ENCODE measurements at regions not wholly inside any gene's neighbourhood (a gene's known extent, or its start where the extent isn't known, plus 50 kb on each side); places are given as distances from the start of the nearest gene placed in this dataset.

DNA sequence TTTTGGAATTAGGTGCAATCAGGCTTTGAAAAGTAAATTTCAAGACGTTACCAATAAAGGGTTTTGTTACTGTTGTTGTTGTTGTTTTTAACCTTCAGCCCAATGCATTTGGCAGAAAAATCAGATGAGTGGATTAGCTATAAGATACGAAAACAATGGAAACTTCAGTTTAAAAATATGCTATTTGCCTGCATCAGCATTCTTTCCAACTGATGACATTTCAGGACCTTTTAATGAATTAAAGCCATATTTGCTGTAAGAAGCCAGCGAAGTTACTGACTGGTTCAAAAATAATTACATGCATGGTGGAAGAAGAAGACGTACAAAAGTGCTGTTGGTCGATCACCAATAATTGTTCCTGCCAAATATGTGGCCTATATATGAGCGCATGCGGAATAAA lies 639.3 kb upstream of the SOX11 start:
- H3K36me3 ChIP-seq = no peaks in the 10 kb centered on the region

DNA sequence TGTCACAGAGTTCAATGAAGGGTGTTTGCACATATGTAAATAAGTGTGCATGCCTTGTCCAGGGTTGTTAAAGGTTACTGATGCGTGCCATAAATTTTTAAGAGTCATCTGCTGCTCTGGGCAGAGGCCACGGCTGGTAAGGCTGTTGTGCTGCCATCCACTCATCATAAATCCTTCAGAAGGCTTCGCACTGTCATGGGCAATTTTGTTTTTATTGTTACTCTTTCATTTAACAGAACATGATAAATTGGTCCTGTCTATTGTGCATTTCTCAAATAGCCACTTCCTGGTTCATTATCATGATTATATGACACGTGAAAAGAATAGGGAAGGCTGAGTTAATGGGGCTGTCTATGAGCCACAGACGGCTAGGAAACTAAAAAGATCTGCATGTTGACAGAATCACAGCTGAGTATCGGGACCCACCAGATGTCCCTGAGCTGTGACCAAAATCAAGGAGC lies 634.3 kb upstream of the SOX11 start:
- no peak overlapping the region for H3K4me3 ChIP-seq
- H3K36me3 ChIP-seq = no peaks in the 10 kb centered on the region
- 0 out of 2 replicates have a peak, but pooled peaks cover 10% of the 10 kb centered on the region for H3K9me3 ChIP-seq (replicated peaks)
- no peaks in the 10 kb centered on the region for H3K27me3 ChIP-seq (replicated peaks)
- no peak overlapping the region for H3K27ac ChIP-seq
- H3K4me1 ChIP-seq (replicated peaks) = no peaks in the 10 kb centered on the region
- no peak for DNase-seq (ENCODE audit: low read depth in 1 of 2, low spot score in 2 of 2)

More for the DNA sequence above, 639.3 kb upstream of the SOX11 start:
- peaks cover 5% of the 10 kb centered on the region; the same call in 1 of the 2 replicates for H3K9me3 ChIP-seq (replicated peaks)
- no peaks in the 10 kb centered on the region for H3K27me3 ChIP-seq (replicated peaks)
- DNase-seq (ENCODE audit: low read depth in 1 of 2, low spot score in 2 of 2) = no peak
- no peak overlapping the region for H3K27ac ChIP-seq
- H3K4me1 ChIP-seq (replicated peaks) = no peaks in the 10 kb centered on the region
- no peak overlapping the region for H3K4me3 ChIP-seq

DNA sequence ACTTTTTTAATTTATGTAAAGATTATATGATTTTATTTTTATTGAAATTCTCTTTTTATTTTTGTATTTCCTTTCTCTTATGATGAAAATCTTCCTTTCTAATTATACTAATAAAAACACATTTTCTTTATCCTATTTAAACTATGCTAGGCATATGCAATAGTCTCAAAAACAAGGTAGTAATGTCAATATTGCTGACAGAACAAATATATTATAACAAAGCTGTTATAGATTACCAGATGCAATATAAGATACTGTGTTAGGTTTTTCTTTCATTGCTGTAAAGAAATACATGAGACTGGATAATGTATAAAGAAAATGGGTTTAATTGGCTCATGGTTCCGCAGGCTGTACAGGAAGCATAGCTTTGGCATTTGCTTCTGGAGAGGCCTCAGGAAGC lies 631.2 kb upstream of the SOX11 start:
- DNase-seq (ENCODE audit: low read depth in 1 of 2, low spot score in 2 of 2) = no peak
- Histone ChIP-seq H3K9me3 (replicated peaks) (0 out of 2 replicates have a peak, but pooled peaks cover 10% of the 10 kb centered on the region), H3K4me1 (replicated peaks) (no peaks in the 10 kb centered on the region), H3K4me3 (no peak overlapping the region), H3K36me3 (no peaks in the 10 kb centered on the region), H3K27ac (no peak overlapping the region), H3K27me3 (replicated peaks) (no peaks in the 10 kb centered on the region)

DNA sequence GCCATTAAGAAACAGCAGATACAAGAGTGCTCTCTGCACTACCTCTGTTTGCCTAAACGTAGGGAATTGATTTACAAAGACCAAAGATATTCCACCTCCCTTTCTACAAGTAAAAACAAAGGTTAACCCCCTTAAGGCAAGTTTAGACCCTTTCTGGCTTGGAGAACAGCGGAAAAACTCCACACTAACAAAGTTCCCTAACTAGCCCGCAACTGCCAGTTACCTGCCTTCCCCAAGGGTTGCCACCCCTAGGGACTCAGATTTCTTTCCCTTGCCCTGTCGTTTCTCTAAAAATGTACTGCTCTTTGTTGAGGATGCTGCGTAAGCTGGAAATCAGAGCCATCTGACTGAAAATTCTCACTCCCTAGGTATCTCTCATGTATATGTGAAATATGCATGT lies 627.5 kb upstream of the SOX11 start:
- H3K27ac ChIP-seq = no peak overlapping the region
- H3K27me3 ChIP-seq (replicated peaks) = no peaks in the 10 kb centered on the region
- no peak for DNase-seq (ENCODE audit: low read depth in 1 of 2, low spot score in 2 of 2)

DNA sequence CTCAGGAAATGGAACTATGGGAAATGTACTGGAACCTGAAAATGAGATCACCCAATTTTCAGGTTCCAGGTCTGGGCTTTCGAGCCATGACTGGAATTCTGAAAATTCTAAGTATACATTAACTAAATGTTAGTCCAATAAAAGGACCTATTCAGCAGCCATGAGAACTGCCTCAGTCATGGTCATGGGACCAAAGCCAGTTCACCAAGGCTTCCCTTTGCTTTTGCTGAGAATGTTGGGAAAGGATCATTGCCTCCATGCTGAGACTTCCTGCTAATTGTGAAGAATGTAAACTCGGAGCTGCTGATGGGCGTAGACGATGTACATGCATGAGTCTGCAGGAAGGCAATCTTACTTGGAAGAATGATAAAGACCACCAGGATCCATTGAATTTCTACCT lies 624.4 kb upstream of the SOX11 start:
- Histone ChIP-seq H3K4me1 (replicated peaks) (no peaks in the 10 kb centered on the region), H3K9me3 (replicated peaks) (peaks cover 8% of the 10 kb centered on the region; the same call in 1 of the 2 replicates), H3K27me3 (replicated peaks) (no peaks in the 10 kb centered on the region), H3K36me3 (no peaks in the 10 kb centered on the region), H3K27ac (no peak overlapping the region), H3K4me3 (no peak overlapping the region)
- no peak for DNase-seq (ENCODE audit: low read depth in 1 of 2, low spot score in 2 of 2)

More for the DNA sequence above, 627.5 kb upstream of the SOX11 start:
- H3K4me1 ChIP-seq (replicated peaks) = no peaks in the 10 kb centered on the region
- 0 out of 2 replicates have a peak, but pooled peaks cover 8% of the 10 kb centered on the region for H3K9me3 ChIP-seq (replicated peaks)
- H3K4me3 ChIP-seq = no peak overlapping the region
- H3K36me3 ChIP-seq = no peaks in the 10 kb centered on the region

DNA sequence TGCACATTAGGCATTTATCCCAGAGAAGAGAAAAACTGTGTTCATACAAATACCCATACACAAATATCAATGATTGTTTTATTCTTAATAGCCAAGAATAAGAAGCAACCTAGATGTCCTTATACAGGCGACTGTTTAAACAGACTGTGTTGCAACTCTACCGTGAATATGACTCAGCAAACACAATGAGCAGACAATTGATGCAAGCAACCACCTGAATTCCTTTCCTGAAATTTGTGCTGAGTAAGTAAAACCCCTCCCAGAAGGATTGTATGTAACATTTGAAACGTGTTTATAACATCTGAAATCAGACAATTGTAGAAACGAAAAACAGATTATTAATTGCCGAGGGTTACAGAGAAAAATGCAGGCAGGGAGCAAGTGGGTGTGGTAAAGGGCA lies 621.9 kb upstream of the SOX11 start:
- H3K9me3 ChIP-seq (replicated peaks) = peaks cover 8% of the 10 kb centered on the region; the same call in 1 of the 2 replicates
- no peak overlapping the region for H3K27ac ChIP-seq
- H3K36me3 ChIP-seq = no peaks in the 10 kb centered on the region
- no peaks in the 10 kb centered on the region for H3K4me1 ChIP-seq (replicated peaks)
- H3K4me3 ChIP-seq = no peak overlapping the region
- DNase-seq (ENCODE audit: low read depth in 1 of 2, low spot score in 2 of 2) = no peak
- H3K27me3 ChIP-seq (replicated peaks) = no peaks in the 10 kb centered on the region

DNA sequence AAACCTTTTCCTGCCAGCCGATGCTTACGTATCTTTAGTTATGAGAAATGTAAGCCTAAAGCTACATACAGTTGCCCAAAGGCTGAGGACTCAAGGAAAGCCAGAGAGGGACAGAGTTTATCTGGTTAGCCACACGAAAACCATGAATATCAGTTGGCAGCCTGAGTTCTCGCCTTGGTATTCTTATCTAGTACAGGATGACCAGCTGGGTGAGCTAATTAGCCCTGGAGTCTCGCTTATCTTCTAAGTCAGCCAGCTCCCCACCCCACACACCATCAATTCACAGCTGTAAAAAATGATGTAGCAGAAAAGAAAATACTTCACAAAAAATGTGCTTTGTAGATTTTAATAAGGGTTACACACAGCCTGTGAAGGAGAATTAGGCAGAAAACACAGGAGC lies 617.5 kb upstream of the SOX11 start:
- Histone ChIP-seq H3K36me3 (no peaks in the 10 kb centered on the region), H3K27ac (no peak overlapping the region), H3K4me3 (no peak overlapping the region), H3K4me1 (replicated peaks) (no peaks in the 10 kb centered on the region), H3K27me3 (replicated peaks) (no peaks in the 10 kb centered on the region), H3K9me3 (replicated peaks) (peaks cover 7% of the 10 kb centered on the region; the same call in 1 of the 2 replicates)
- DNase-seq (ENCODE audit: low read depth in 1 of 2, low spot score in 2 of 2) = no peak

DNA sequence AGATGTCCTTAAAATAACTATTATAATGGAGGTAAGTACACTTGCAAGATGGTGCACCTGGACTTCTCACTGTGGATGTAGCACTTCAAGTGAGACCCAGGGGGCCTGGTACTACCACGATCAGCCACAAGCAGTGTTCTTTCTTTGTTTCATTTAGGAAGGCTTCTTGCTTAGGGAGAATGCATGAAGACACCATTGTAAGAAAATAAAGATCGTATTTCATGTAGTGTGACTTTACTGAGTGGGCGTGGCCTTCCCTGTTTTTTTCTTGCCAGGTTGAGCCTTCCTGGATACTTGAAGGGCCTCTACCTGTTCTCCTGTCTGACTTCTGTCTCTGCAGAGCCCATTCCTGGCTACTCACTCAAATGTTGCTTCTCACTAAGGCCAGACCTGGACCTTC lies 615.6 kb upstream of the SOX11 start:
- H3K9me3 ChIP-seq (replicated peaks) = peaks cover 7% of the 10 kb centered on the region; the same call in 1 of the 2 replicates
- H3K27ac ChIP-seq = no peak overlapping the region
- no peak overlapping the region for H3K4me3 ChIP-seq
- no peak for DNase-seq (ENCODE audit: low read depth in 1 of 2, low spot score in 2 of 2)
- H3K27me3 ChIP-seq (replicated peaks) = no peaks in the 10 kb centered on the region
- no peaks in the 10 kb centered on the region for H3K4me1 ChIP-seq (replicated peaks)
- H3K36me3 ChIP-seq = no peaks in the 10 kb centered on the region

DNA sequence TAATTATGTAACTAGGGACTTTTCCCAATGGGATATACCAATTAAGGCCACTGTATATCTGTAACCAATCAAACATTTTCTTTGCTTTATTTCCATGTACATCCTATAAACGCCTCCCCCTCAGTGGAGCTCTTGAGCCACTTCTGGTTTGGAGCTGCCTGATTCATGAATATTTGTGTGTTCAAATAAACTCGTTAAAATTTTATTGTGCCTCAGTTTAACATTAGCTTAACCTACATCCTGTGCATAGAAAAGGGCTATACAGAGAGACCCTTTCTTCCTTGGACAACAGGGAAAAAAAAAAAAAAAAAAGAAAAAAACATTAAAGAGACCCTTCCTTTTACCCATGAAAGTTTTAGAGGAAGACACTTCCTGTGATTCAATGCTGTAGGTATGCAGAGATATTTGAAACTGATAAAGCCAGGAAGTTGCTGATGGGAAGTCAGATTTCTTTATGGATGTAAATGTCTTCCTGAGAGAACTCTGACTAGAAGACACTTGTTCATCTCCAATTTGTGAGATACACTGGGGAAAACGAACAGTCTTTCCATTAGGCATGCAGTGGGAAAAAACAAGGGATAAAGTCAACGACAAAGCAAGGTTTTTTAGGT lies 614.6 kb upstream of the SOX11 start:
- H3K4me3 ChIP-seq = no peak overlapping the region
- H3K27ac ChIP-seq = no peak overlapping the region
- H3K4me1 ChIP-seq (replicated peaks) = no peaks in the 10 kb centered on the region
- no peaks in the 10 kb centered on the region for H3K27me3 ChIP-seq (replicated peaks)
- no peak for DNase-seq (ENCODE audit: low read depth in 1 of 2, low spot score in 2 of 2)
- H3K36me3 ChIP-seq = no peaks in the 10 kb centered on the region
- H3K9me3 ChIP-seq (replicated peaks) = 0 out of 2 replicates have a peak, but pooled peaks cover 3% of the 10 kb centered on the region

DNA sequence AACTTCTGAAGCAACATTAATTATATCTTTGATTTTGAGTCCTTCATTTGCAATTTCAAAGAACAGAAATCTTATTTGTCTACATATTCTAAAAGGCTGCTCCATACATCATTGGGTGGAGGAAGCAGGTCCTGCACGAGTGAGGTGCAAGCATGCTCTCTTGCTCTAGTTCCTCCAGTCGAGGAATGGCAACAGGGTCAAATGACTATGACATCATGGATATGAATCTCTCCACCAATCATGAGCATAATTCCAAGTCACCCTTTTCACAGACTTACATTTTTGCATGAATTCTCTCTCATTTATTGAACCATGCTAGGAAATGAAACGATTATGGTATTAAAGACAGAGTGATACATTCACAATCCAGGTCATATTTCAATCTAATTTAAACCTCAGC lies 608.8 kb upstream of the SOX11 start:
- no peaks in the 10 kb centered on the region for H3K36me3 ChIP-seq
- no peak overlapping the region for H3K27ac ChIP-seq
- no peak for DNase-seq (ENCODE audit: low read depth in 1 of 2, low spot score in 2 of 2)
- H3K4me1 ChIP-seq (replicated peaks) = no peaks in the 10 kb centered on the region
- H3K27me3 ChIP-seq (replicated peaks) = no peaks in the 10 kb centered on the region
- 0 out of 2 replicates have a peak, but pooled peaks cover 3% of the 10 kb centered on the region for H3K9me3 ChIP-seq (replicated peaks)
- H3K4me3 ChIP-seq = no peak overlapping the region

DNA sequence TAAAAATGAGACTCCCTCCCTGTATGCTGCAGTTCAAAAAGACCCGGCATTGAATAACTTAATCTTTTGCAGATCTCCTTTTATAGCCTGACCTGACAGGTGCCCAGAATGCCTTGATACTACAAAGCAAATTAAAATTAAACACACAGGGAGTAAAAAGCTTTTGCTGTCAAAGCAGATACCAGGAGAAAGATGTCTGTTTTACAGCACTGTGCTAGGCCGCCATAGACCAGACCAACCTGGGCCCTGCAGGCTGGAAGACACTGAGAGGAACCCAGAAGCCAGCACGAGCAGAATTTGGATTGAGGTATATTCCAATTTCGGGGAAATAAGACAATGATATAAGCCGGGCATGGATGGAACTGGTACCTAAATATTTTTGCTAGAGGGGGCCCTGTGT lies 602.8 kb upstream of the SOX11 start:
- H3K27ac ChIP-seq = no peak overlapping the region
- H3K4me3 ChIP-seq = no peak overlapping the region
- no peaks in the 10 kb centered on the region for H3K36me3 ChIP-seq
- H3K4me1 ChIP-seq (replicated peaks) = no peaks in the 10 kb centered on the region
- DNase-seq (ENCODE audit: low read depth in 1 of 2, low spot score in 2 of 2) = no peak
- no peaks in the 10 kb centered on the region for H3K27me3 ChIP-seq (replicated peaks)
- no peaks in the 10 kb centered on the region; the same call in 1 of the 2 replicates for H3K9me3 ChIP-seq (replicated peaks)

DNA sequence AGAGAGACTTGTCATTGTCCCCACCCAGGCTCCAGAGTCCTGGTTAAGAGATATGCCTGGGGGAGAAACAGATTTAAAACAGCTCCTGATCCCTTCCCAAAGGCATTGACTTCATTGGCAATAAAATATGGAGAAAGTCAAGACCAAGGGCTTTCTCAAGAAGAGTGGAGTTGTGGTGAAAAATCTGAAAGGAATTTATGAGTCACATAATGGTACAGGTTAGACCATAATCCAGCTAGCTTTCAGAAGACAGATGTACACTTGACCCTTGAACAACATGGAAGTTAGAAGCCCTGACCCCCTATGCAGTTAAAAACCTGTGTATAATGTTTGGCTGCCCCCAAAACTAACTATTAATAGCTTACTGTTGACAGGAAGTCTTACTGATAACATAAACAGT lies 599.1 kb upstream of the SOX11 start:
- Histone ChIP-seq H3K4me1 (replicated peaks) (no peaks in the 10 kb centered on the region), H3K4me3 (no peak overlapping the region), H3K27me3 (replicated peaks) (no peaks in the 10 kb centered on the region), H3K27ac (no peak overlapping the region), H3K36me3 (no peaks in the 10 kb centered on the region), H3K9me3 (replicated peaks) (peaks cover 3% of the 10 kb centered on the region)
- DNase-seq (ENCODE audit: low read depth in 1 of 2, low spot score in 2 of 2) = no peak

DNA sequence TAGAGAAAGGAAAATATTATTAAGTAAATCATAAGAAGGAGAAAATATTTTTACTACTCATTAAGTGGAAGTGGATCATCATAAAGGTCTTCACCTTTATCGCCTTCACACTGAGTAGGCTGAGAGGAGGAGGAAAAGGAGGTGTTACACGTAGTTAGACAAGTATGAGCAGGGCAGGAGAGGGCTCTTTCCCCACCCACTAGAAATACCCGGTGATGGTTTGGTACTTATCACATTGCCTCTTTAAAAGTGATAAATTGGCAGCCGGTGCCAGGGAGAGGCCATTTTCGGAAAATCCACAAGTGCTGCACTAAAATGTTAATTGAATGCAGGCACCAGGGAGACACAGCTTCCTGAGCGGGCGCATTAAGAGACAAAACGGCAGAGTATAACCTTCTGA lies 598.7 kb upstream of the SOX11 start:
- Histone ChIP-seq H3K36me3 (no peaks in the 10 kb centered on the region), H3K27ac (no peak overlapping the region), H3K27me3 (replicated peaks) (no peaks in the 10 kb centered on the region), H3K4me3 (no peak overlapping the region), H3K9me3 (replicated peaks) (peaks cover 3% of the 10 kb centered on the region), H3K4me1 (replicated peaks) (no peaks in the 10 kb centered on the region)
- DNase-seq (ENCODE audit: low read depth in 1 of 2, low spot score in 2 of 2) = no peak

DNA sequence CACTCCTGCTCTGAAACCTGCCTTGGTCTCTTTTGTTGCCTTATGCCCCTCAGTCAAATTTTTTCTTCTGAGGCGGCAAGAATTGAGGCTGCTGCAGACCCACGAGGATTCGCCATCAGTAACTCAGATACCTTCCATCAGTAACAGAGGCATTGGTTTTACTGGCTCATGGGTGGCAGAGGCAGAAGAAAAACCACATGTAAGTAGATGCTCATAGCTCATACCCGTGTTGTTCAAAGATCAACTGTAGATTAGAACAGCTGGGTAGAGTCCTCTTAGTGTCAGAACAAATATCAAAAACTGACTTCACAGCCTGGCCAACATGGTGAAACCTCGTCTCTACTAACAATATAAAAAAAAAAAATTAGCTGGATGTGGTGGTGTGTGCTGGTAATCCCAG lies 598.0 kb upstream of the SOX11 start:
- peaks cover 3% of the 10 kb centered on the region for H3K9me3 ChIP-seq (replicated peaks)
- DNase-seq (ENCODE audit: low read depth in 1 of 2, low spot score in 2 of 2) = no peak

DNA sequence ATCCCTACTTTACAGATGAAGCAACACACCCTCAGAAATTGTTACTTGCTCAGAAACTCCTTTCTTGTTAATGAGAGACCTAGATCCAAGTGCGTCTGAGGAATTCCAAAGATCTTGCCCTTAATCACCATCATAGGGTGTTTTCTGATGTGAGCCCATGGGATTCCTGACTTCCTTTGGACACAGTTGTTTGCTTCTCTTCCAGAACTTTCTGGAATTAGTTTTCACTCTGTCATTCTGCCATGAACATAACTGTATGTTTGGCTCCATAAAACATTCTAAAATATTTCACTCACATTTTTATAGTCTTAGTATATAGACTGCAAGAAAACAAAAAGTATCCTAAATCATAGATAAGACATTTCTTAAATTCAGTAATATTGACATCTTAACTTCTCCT lies 593.9 kb upstream of the SOX11 start:
- peaks cover 3% of the 10 kb centered on the region; the same call in 1 of the 2 replicates for H3K9me3 ChIP-seq (replicated peaks)
- DNase-seq (ENCODE audit: low read depth in 1 of 2, low spot score in 2 of 2) = no peak
- H3K27ac ChIP-seq = no peak overlapping the region
- H3K4me1 ChIP-seq (replicated peaks) = no peaks in the 10 kb centered on the region
- H3K36me3 ChIP-seq = no peaks in the 10 kb centered on the region
- H3K4me3 ChIP-seq = no peak overlapping the region
- no peaks in the 10 kb centered on the region for H3K27me3 ChIP-seq (replicated peaks)

More for the DNA sequence above, 598.0 kb upstream of the SOX11 start:
- no peaks in the 10 kb centered on the region for H3K36me3 ChIP-seq
- H3K27me3 ChIP-seq (replicated peaks) = no peaks in the 10 kb centered on the region
- H3K27ac ChIP-seq = no peak overlapping the region
- no peaks in the 10 kb centered on the region for H3K4me1 ChIP-seq (replicated peaks)
- H3K4me3 ChIP-seq = no peak overlapping the region

All from SJSA1 (cell line).